PC-3 (cell line): ENCODE measurements at regions not wholly inside any gene's neighbourhood (a gene's known extent, or its start where the extent isn't known, plus 50 kb on each side); places are given as distances from the start of the nearest gene placed in this dataset.

Experiments used
- ATAC-seq: fragments of 200-7000 bp; cut with Tn5 transposase; 2 replicates; pipeline ENCODE4 v1.9.1; 2020; ENCODE audit warnings: mild to moderate bottlenecking, moderate library complexity
- BruUV-seq: library from RNA; stranded (reverse); fragments of 400-500 nt; replicated peaks from 2 replicates; lab custom pipeline; 2021; lab: Mats Ljungman, UMichigan
- CTCF ChIA-PET: fragments of 300-600 bp; sonication (Branson Sonifier 250); formaldehyde crosslinking; loops from one replicate; lab custom pipeline; 2022; ENCODE audit warnings: antibody characterized with exemption; lab: Charles Lee
- POLR2A ChIA-PET: fragments of 300-600 bp; sonication (Branson Sonifier 250); formaldehyde crosslinking; loops from one replicate; lab custom pipeline; 2022; ENCODE audit warnings: antibody characterized with exemption; ENCODE audit not compliant: unreplicated experiment; lab: Charles Lee
- DNase-seq: peaks from one replicate; pipeline ENCODE4 v3.0.0-alpha.2; 2015
- H2AFZ ChIP-seq: fragments of 300-600 bp; sonication (generic); 2 replicates; pipeline ENCODE4 v1.6.0; 2016; ENCODE audit warnings: antibody characterized with exemption, low read length
- H3F3A ChIP-seq: fragments of 300-600 bp; sonication (generic); one replicate; pipeline ENCODE4 v1.6.0; 2017; ENCODE audit warnings: antibody characterized with exemption, low read length, control low read depth, mild to moderate bottlenecking; ENCODE audit not compliant: unreplicated experiment
- H3K27ac ChIP-seq: fragments of 300-600 bp; sonication (generic); 2 replicates; pipeline ENCODE4 v1.5.1; 2016; ENCODE audit warnings: mild to moderate bottlenecking, low read length
- H3K27me3 ChIP-seq: fragments of 300-600 bp; sonication (generic); 2 replicates; pipeline ENCODE4 v1.6.1; 2016; ENCODE audit warnings: low read length, mixed read lengths
- H3K36me3 ChIP-seq: fragments of 300-600 bp; sonication (generic); 2 replicates; pipeline ENCODE4 v1.6.1; 2016; ENCODE audit warnings: low read depth, mixed run types, low read length, mixed read lengths
- H3K4me1 ChIP-seq: fragments of 300-600 bp; sonication (generic); 2 replicates; pipeline ENCODE4 v1.5.1; 2016; ENCODE audit warnings: low read length; ENCODE audit not compliant: insufficient read depth
- H3K4me2 ChIP-seq: fragments of 300-600 bp; sonication (generic); 2 replicates; pipeline ENCODE4 v1.6.0; 2016; ENCODE audit warnings: low read length
- H3K4me3 ChIP-seq: fragments of 300-600 bp; sonication (generic); 2 replicates; pipeline ENCODE4 v1.5.1; 2016; ENCODE audit warnings: mild to moderate bottlenecking, low read length, mixed read lengths
- H3K79me2 ChIP-seq: fragments of 300-600 bp; sonication (generic); 2 replicates; pipeline ENCODE4 v1.6.1; 2017; ENCODE audit warnings: low read length, mixed read lengths
- H3K9ac ChIP-seq: fragments of 300-600 bp; sonication (generic); 2 replicates; pipeline ENCODE4 v1.6.0; 2016; ENCODE audit warnings: mild to moderate bottlenecking, low read length
- H3K9me2 ChIP-seq: fragments of 300-600 bp; sonication (generic); replicated peaks from 2 replicates; pipeline ENCODE4 v1.6.1; 2016; ENCODE audit warnings: mixed run types, low read length, mixed read lengths
- H3K9me3 ChIP-seq: fragments of 300-600 bp; sonication (generic); 2 replicates; pipeline ENCODE4 v1.6.1; 2016; ENCODE audit warnings: low read length, mixed read lengths
- H4K20me1 ChIP-seq: fragments of 300-600 bp; sonication (generic); 2 replicates; pipeline ENCODE4 v1.6.1; 2016; ENCODE audit warnings: low read length, mixed read lengths
- EZH2 ChIP-seq: fragments of 300-600 bp; sonication (generic); IDR thresholded peaks from one replicate; pipeline ENCODE4 v1.6.1; 2017; ENCODE audit warnings: antibody characterized with exemption, mild to moderate bottlenecking, low read length; ENCODE audit not compliant: unreplicated experiment
- EZH2phosphoT487 ChIP-seq: fragments of 300-600 bp; sonication (generic); IDR thresholded peaks from 2 replicates; pipeline ENCODE4 v1.6.1; 2018; ENCODE audit warnings: mild to moderate bottlenecking, antibody characterized with exemption, low read length, borderline replicate concordance
- intact Hi-C: fragments of 100-400 bp; cut with micrococcal nuclease; formaldehyde crosslinking; loops from 2 replicates; pipeline ENCODE4 v1.9.0; 2023
- TF ChIP-seq, protein P1 (sequence below): fragments of 300-600 bp; sonication (generic); conservative IDR thresholded peaks from 2 replicates; pipeline ENCODE4 v1.5.1; 2017; ENCODE audit warnings: antibody characterized with exemption, low read depth, mild to moderate bottlenecking, low read length

- ChIA-PET POLR2A (no interaction called here), CTCF (no interaction called here)
Measured at GRCh38 chr16:51707666-51708065, 556.6 kb upstream of the SALL1 start.

DNA sequence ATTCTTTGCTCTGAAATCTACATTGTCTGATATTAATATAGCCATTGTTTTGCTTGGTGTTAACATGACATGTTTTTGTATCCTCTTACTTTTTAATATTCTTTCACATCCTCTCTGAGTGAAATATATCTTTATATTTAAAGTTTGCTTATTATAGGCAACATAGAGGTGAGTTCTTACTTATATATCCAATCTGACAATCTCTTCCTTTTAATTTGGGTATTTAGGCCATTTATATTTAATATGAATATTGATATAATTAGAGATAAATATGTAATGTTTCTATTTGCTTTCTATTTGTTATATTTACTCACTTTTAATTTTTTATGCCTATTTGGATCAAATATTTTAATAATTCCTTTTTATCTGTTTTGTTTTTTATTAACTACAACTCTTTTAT, 554.1 kb upstream of the SALL1 start:
- ChIA-PET CTCF (no interaction called here), POLR2A (no interaction called here)
- H3K79me2 ChIP-seq = no peaks in the 10 kb centered on the region
- no peak overlapping the region for H3K4me3 ChIP-seq
- H3K9ac ChIP-seq = no peak overlapping the region
- ATAC-seq (no peak), DNase-seq (no peak)
- no peak overlapping the region for H3K4me2 ChIP-seq
- H4K20me1 ChIP-seq = no peaks in the 10 kb centered on the region
- no peaks in the 10 kb centered on the region for H3K9me2 ChIP-seq
- intact Hi-C loops = no loop called here
- H3K9me3 ChIP-seq = no peaks in the 10 kb centered on the region
- H3F3A ChIP-seq = no peaks in the 10 kb centered on the region
- no TSS peak for BruUV-seq
- H3K4me1 ChIP-seq = no peaks in the 10 kb centered on the region
- H3K27ac ChIP-seq = no peak overlapping the region
- H3K27me3 ChIP-seq = no peaks in the 10 kb centered on the region
- no peak for TF ChIP-seq EZH2phosphoT487
- no peak for TF ChIP-seq EZH2
- TF ChIP-seq, protein P1, sequence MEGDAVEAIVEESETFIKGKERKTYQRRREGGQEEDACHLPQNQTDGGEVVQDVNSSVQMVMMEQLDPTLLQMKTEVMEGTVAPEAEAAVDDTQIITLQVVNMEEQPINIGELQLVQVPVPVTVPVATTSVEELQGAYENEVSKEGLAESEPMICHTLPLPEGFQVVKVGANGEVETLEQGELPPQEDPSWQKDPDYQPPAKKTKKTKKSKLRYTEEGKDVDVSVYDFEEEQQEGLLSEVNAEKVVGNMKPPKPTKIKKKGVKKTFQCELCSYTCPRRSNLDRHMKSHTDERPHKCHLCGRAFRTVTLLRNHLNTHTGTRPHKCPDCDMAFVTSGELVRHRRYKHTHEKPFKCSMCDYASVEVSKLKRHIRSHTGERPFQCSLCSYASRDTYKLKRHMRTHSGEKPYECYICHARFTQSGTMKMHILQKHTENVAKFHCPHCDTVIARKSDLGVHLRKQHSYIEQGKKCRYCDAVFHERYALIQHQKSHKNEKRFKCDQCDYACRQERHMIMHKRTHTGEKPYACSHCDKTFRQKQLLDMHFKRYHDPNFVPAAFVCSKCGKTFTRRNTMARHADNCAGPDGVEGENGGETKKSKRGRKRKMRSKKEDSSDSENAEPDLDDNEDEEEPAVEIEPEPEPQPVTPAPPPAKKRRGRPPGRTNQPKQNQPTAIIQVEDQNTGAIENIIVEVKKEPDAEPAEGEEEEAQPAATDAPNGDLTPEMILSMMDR = no peak
- no peaks in the 10 kb centered on the region for H3K36me3 ChIP-seq
- no peak overlapping the region for H2AFZ ChIP-seq

More at GRCh38 chr16:51707666-51708065, 556.6 kb upstream of the SALL1 start:
- intact Hi-C loops = no loop called here
- no peaks in the 10 kb centered on the region for H4K20me1 ChIP-seq
- no peaks in the 10 kb centered on the region for H3K9me2 ChIP-seq
- no peaks in the 10 kb centered on the region for H3F3A ChIP-seq
- ATAC-seq = no peak
- no peaks in the 10 kb centered on the region for H3K79me2 ChIP-seq
- no peak overlapping the region for H3K27ac ChIP-seq
- H3K27me3 ChIP-seq = no peaks in the 10 kb centered on the region
- no TSS peak for BruUV-seq
- H2AFZ ChIP-seq = no peak overlapping the region
- no peak overlapping the region for H3K4me2 ChIP-seq
- no peaks in the 10 kb centered on the region for H3K4me1 ChIP-seq
- DNase-seq = no peak
- TF ChIP-seq, protein P1 = no peak
- TF ChIP-seq EZH2phosphoT487 (no peak), EZH2 (no peak)
- no peak overlapping the region for H3K9ac ChIP-seq
- no peaks in the 10 kb centered on the region for H3K36me3 ChIP-seq
- H3K9me3 ChIP-seq = no peaks in the 10 kb centered on the region
- no peak overlapping the region for H3K4me3 ChIP-seq

DNA sequence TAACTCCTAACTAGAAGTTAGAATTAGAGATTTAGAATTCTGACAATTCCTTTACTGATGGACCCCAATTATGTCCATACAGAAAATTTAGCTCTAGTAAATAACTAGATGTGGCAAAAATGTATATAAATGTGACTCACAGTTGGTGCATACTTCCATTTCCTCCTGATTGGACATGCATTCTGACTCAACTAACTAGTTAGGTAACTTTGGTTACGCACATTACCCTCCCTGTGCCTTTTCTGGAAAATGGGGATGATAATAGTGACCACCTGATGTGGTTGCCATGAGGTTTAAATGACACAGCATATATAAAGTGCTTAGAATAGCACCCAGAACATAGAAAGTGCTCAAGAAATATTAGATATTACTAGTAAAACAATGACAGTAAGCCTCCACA, 550.0 kb upstream of the SALL1 start:
- Histone ChIP-seq H3K4me2 (no peak overlapping the region), H3K9ac (no peak overlapping the region), H3K36me3 (no peaks in the 10 kb centered on the region), H4K20me1 (no peaks in the 10 kb centered on the region), H3K79me2 (no peaks in the 10 kb centered on the region), H3K27ac (no peak overlapping the region), H3F3A (no peaks in the 10 kb centered on the region), H2AFZ (no peak overlapping the region), H3K4me3 (no peak overlapping the region), H3K9me2 (no peaks in the 10 kb centered on the region), H3K27me3 (no peaks in the 10 kb centered on the region), H3K4me1 (no peaks in the 10 kb centered on the region), H3K9me3 (no peaks in the 10 kb centered on the region)
- ChIA-PET CTCF (no interaction called here), POLR2A (no interaction called here)
- no TSS peak for BruUV-seq
- ATAC-seq (no peak), DNase-seq (no peak)
- intact Hi-C loops = no loop called here
- TF ChIP-seq, protein P1 = no peak
- TF ChIP-seq EZH2phosphoT487 (no peak), EZH2 (no peak)
